GM12875 (cell line): ENCODE measurements at regions not wholly inside any gene's neighbourhood (a gene's known extent, or its start where the extent isn't known, plus 50 kb on each side); places are given as distances from the start of the nearest gene placed in this dataset.

Experiments
- H3K4me3 ChIP-seq: one replicate; pipeline ENCODE4 v1.5.1; 2011; ENCODE audit warnings: low read depth, low read length, control low read depth
- TF ChIP-seq, protein P1 (sequence below): IDR thresholded peaks from 2 replicates; pipeline ENCODE4 v1.5.1; 2011; ENCODE audit warnings: low read depth, mild to moderate bottlenecking, control low read depth, inconsistent platforms, low read length, moderate library complexity, borderline replicate concordance; ENCODE audit not compliant: insufficient read depth

DNA sequence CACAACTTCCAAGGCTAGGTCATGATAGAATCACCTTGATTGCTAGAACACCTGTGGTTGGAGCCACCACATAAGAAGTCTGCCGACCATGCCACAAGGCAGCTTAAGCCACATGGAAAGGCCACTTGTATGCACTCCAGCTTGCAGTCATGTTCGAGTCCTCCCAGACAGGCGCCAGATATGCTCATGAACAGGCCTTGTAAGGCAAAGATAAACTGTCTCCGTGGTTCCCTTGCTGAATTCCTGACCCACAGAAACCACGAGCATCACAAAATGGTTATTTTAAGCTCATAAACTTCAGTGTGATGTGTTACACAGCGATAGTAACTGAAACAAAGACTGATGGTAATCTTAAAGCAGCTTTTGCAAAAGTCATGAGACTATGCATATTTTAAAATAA lies 188.4 kb upstream of the DAPK1 start:
- TF ChIP-seq, protein P1, sequence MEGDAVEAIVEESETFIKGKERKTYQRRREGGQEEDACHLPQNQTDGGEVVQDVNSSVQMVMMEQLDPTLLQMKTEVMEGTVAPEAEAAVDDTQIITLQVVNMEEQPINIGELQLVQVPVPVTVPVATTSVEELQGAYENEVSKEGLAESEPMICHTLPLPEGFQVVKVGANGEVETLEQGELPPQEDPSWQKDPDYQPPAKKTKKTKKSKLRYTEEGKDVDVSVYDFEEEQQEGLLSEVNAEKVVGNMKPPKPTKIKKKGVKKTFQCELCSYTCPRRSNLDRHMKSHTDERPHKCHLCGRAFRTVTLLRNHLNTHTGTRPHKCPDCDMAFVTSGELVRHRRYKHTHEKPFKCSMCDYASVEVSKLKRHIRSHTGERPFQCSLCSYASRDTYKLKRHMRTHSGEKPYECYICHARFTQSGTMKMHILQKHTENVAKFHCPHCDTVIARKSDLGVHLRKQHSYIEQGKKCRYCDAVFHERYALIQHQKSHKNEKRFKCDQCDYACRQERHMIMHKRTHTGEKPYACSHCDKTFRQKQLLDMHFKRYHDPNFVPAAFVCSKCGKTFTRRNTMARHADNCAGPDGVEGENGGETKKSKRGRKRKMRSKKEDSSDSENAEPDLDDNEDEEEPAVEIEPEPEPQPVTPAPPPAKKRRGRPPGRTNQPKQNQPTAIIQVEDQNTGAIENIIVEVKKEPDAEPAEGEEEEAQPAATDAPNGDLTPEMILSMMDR = no peak
- no peak overlapping the region for H3K4me3 ChIP-seq

- TF ChIP-seq, protein P1 = no peak
- no peak overlapping the region for H3K4me3 ChIP-seq
These were observed 186.7 kb upstream of the DAPK1 start for GRCh38 chr9:87310827-87311523.

DNA sequence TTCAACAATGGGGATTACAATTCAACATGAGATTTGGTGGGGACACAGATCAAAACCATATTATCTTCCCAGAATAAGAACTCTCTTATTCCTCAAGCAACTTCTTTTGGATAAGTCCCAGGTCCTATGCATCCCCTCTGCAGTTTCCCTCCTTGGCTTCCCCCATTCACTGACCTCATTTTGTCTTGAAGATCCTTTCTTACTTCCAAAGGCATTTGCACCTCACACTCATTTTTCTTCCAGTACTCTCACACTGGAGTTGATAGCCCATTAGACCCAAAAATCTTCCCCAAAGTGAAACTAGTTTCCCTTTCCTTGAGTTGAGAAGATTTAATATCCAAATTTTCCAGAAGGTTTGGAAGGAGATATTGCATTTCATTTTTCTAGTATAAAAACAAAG lies 178.0 kb upstream of the DAPK1 start:
- TF ChIP-seq, protein P1 = no peak
- H3K4me3 ChIP-seq = no peak overlapping the region

DNA sequence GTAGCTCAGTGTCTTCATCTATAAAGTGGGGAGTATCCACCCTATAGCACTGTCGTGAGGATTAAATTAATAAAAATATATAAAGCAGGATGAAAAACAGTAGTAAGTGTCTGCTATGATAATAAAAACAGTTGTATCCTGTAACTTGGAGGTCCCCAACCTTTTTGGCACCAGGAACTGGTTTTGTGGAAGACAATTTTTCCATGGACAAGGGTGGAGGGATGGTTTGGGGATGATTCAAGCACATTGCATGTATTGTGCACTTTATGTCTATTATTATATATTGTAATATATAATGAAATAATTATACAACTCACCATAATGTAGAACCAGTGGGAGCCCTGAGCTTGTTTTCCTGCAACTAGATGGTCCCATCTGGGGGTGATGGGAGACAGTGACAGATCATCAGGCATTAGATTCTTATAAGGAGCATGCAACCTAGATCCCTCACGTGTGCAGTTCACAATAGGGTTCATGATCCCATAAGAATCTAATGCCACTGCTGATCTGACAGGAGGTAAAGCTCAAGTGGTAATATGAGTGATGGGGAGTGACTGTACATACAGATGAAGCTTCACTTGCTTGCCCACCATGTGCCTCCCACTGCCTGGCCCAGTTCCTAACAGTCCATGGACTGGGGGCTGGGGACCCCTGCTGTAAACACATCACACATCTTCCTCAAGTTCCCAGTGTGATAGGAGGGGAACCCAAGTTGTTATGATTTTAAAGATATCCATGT lies 177.4 kb upstream of the DAPK1 start:
- TF ChIP-seq, protein P1 = no peak
- no peak overlapping the region for H3K4me3 ChIP-seq

- TF ChIP-seq, protein P1 = no peak
- no peak overlapping the region for H3K4me3 ChIP-seq
These were observed 174.6 kb upstream of the DAPK1 start for GRCh38 chr9:87322840-87323635.

- no peak overlapping the region for H3K4me3 ChIP-seq
- TF ChIP-seq, protein P1 = no peak
These were observed 173.7 kb upstream of the DAPK1 start for GRCh38 chr9:87323928-87324327.
